Tibial artery (tissue), 4 donors: ENCODE measurements at regions not wholly inside any gene's neighbourhood (a gene's known extent, or its start where the extent isn't known, plus 50 kb on each side); places are given as distances from the start of the nearest gene placed in this dataset.
"Not testable (repeated sequence)": the region's sequence is repeated elsewhere in the genome, so short reads cannot be mapped to it uniquely, and the experiment has no call there.

Experiments
- DNase-seq, 2 donors: peaks; one replicate each; pipeline ENCODE4 v3.0.0-alpha.2; 2019
- H3K27ac ChIP-seq, 2 donors: fragments of 200-600 bp; sonication (generic) in 1 of 2; 1 replicate in 1 of 2; 2 replicates in 1 of 2; pipeline ENCODE4 v1.5.1; 2018 to 2019; ENCODE audit warnings: mild to moderate bottlenecking in 1 of 2
- H3K27me3 ChIP-seq, 2 donors: fragments of 200-600 bp; sonication (generic) in 1 of 2; one replicate each; pipeline versions ENCODE4 v1.5.1 to v1.6.0; 2016 to 2019
- H3K36me3 ChIP-seq, 3 donors: fragments of 200-600 bp; sonication (generic) in 2 of 3; one replicate each; pipeline ENCODE4 v1.5.1; 2016 to 2019; ENCODE audit warnings: mild to moderate bottlenecking in 2 of 3
- H3K4me1 ChIP-seq, 4 donors: fragments of 200-600 bp; sonication (generic) in 2 of 4; 1 replicate in 3 of 4; 2 replicates in 1 of 4; pipeline ENCODE4 v1.5.1; 2016 to 2019
- H3K4me3 ChIP-seq, 2 donors: fragments of 200-600 bp; sonication (generic) in 1 of 2; 1 replicate in 1 of 2; 2 replicates in 1 of 2; pipeline ENCODE4 v1.5.1; 2018 to 2019; ENCODE audit warnings: mild to moderate bottlenecking in 2 of 2
- H3K9me3 ChIP-seq, 3 donors: fragments of 200-600 bp; sonication (generic) in 1 of 3; one replicate each; pipeline ENCODE4 v1.5.1; 2016 to 2019
- CTCF ChIP-seq, 2 experiments: fragments of 200-600 bp in 1 of 2; fragments of 450-650 bp in 1 of 2; IDR thresholded peaks; one replicate each; pipeline ENCODE4 v1.5.1; 2017 to 2019; ENCODE audit warnings: antibody characterized with exemption in 2 of 2, mild to moderate bottlenecking in 1 of 2, moderate library complexity in 1 of 2
- intact Hi-C: fragments of 100-400 bp; cut with DNase I; formaldehyde crosslinking; loops from one replicate; pipeline ENCODE4 v1.15.0; 2023; ENCODE audit warnings: low total_unique reads

GRCh38 chr15:91652610-91653207, 200.8 kb upstream of the SLCO3A1 start:
- H3K4me1 ChIP-seq, result no peaks in the 10 kb centered on the region
- intact Hi-C loops, result no loop called here
- no peaks in the 10 kb centered on the region for H3K36me3 ChIP-seq
- TF ChIP-seq CTCF (IDR thresholded peaks at IDR 0.05), result no peak
- no peaks in the 10 kb centered on the region for H3K9me3 ChIP-seq
- H3K27me3 ChIP-seq, result no peaks in the 10 kb centered on the region
- DNase-seq, result no peak
- H3K4me3 ChIP-seq, result no peak overlapping the region
- H3K27ac ChIP-seq, result no peak overlapping the region

DNA sequence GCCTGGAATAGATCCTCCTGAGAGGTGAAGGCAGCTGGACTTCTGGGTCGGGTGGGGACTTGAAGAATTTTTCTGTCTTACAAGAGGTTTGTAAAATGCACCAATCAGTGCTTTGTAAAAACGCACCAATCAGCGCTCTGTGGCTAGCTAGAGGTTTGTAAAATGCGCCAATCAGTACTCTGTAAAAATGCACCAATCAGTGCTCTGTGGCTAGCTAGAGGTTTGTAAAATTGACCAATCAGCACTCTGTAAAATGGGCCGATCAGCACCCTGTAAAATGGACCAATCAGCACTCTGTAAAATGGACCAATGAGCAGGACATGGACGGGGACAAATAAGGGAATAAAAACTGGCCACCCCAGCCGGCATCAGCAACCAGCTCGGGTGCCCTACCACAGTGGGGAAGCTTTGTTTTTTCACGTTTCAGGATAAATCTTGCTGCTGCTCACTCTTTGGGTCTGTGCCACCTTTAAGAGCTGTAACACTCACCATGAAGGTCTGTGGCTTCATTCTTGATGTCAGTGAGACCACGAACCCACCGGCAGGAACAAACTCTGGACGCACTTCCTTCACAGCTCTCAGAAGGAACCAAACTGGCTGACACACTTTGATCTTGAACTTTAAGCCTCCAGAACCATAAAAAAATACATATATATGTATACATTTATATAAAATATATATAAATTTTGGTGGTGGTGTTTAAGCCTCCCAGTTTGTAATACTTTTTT, 197.8 kb upstream of the SLCO3A1 start:
- H3K4me3 ChIP-seq, H3K36me3 ChIP-seq, H3K4me1 ChIP-seq, H3K9me3 ChIP-seq, H3K27ac ChIP-seq, DNase-seq, H3K27me3 ChIP-seq, intact Hi-C loops: not testable (repeated sequence)

DNA sequence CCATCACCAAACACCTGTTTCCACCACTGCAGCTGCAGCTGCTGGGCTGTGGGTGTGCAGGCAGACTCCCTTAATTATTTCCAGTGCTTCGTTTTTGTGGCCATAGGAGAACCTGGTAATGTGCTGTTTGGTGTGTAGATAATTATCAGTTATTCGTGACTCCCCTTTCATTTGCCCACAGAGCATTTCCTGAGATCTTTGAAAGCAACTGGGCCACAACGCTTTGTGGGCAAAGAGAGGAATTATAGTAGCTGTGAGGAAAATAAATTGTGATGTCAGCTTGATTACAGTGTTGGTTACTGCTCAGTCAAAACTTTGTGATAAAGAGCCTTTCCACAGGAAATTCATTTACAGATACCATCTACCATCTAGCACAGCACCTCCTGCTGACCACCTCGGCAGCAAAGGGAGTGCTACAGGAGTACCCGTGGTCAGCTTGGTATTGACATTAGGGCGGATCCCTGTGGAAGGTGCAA, 193.3 kb upstream of the SLCO3A1 start:
- no peak for TF ChIP-seq CTCF (IDR thresholded peaks at IDR 0.05)
- Histone ChIP-seq H3K9me3 (no peaks in the 10 kb centered on the region), H3K27ac (no peak overlapping the region), H3K27me3 (peaks cover 0 to 4% of the 10 kb centered on the region in 2 donors), H3K36me3 (no peaks in the 10 kb centered on the region), H3K4me1 (no peaks in the 10 kb centered on the region), H3K4me3 (no peak overlapping the region)
- DNase-seq, result no peak
- intact Hi-C loops, result no loop called here

GRCh38 chr15:91664224-91664836, 189.2 kb upstream of the SLCO3A1 start:
- Histone ChIP-seq H3K36me3 (no peaks in the 10 kb centered on the region), H3K27ac (no peak overlapping the region), H3K4me1 (no peaks in the 10 kb centered on the region), H3K4me3 (no peak overlapping the region), H3K27me3 (peaks cover 0 to 4% of the 10 kb centered on the region in 2 donors), H3K9me3 (no peaks in the 10 kb centered on the region)
- no peak for TF ChIP-seq CTCF (IDR thresholded peaks at IDR 0.05)
- no peak for DNase-seq
- intact Hi-C loops, result no loop called here

GRCh38 chr15:91665212-91665611, 188.3 kb upstream of the SLCO3A1 start:
- intact Hi-C loops, result no loop called here
- peaks cover 0 to 4% of the 10 kb centered on the region in 2 donors for H3K27me3 ChIP-seq
- no peak overlapping the region for H3K4me3 ChIP-seq
- H3K36me3 ChIP-seq, result no peaks in the 10 kb centered on the region
- H3K27ac ChIP-seq, result no peak overlapping the region
- H3K9me3 ChIP-seq, result no peaks in the 10 kb centered on the region
- no peak for DNase-seq
- H3K4me1 ChIP-seq, result no peaks in the 10 kb centered on the region
- no peak for TF ChIP-seq CTCF (IDR thresholded peaks at IDR 0.05)

DNA sequence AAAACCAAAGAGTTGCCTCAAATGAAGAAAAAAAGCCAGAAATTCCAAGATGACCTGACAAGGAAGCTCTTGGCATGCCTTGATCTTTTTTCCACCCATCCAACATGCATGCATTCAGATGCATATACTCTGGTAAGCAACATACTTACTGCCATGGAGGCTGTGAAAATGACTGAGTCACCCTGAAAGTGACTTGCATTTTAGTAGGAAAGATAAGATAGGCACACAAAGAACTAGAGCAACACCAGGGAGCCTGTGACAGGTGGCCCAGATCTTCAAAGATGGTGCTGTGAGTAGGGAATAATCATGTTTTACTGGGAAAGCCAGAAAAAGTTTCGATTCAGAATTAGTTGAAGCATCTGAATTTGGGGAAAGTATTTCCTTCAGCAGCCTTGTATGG, 185.1 kb upstream of the SLCO3A1 start:
- no peaks in the 10 kb centered on the region for H3K4me1 ChIP-seq

More for the DNA sequence above, 185.1 kb upstream of the SLCO3A1 start:
- Histone ChIP-seq H3K36me3 (no peaks in the 10 kb centered on the region), H3K9me3 (no peaks in the 10 kb centered on the region), H3K27ac (no peak overlapping the region), H3K27me3 (peaks cover 0 to 4% of the 10 kb centered on the region in 2 donors), H3K4me3 (no peak overlapping the region)
- intact Hi-C loops, result no loop called here
- no peak for DNase-seq
- no peak for TF ChIP-seq CTCF (IDR thresholded peaks at IDR 0.05)
